ENCODE measurements at regions not wholly inside any gene's neighbourhood (a gene's known extent, or its start where the extent isn't known, plus 50 kb on each side); places are given as distances from the start of the nearest gene placed in this dataset.
"Not testable (repeated sequence)": the region's sequence is repeated elsewhere in the genome, so short reads cannot be mapped to it uniquely, and the experiment has no call there.

- POLR2A ChIA-PET: interaction anchor here (0.5 kb wide), 1 partner anchor 1315 kb away, joined by 3 read pairs; no protein-coding TSS in a partner anchor
- Histone ChIP-seq H3K4me3 (ENCODE audit: control extremely low read depth in 1 of 5, extremely low read depth in 1 of 5, insufficient read depth in 1 of 5, low read depth in 2 of 5, low read length in 4 of 5) (no peak overlapping the region), H3K27me3 (replicated peaks in 1 of 4; ENCODE audit: control extremely low read depth in 1 of 4, control insufficient read depth in 3 of 4, insufficient read depth in 4 of 4, low read length in 3 of 4) (no peaks in the 10 kb centered on the region), H3K4me2 (replicated peaks; ENCODE audit: low read depth, low read length, poor library complexity, severe bottlenecking) (no peak overlapping the region), H3K36me3 (replicated peaks in 1 of 2; ENCODE audit: control extremely low read depth in 1 of 2, control insufficient read depth in 1 of 2, extremely low read depth in 1 of 2, insufficient read depth in 2 of 2, low read length in 1 of 2) (no peaks in the 10 kb centered on the region), H3K9ac (ENCODE audit: low read length) (no peak overlapping the region), H3K27ac (ENCODE audit: low read length in 2 of 2) (no peak overlapping the region), H3K9me3 (ENCODE audit: control extremely low read depth in 1 of 3, control insufficient read depth in 2 of 3, insufficient read depth in 1 of 3, low read length in 2 of 3) (peaks cover 2 to 3% (median 2%) of the 10 kb centered on the region in 3 donors), H4K20me1 (ENCODE audit: control insufficient read depth, insufficient read depth, low read length, poor library complexity, severe bottlenecking) (no peaks in the 10 kb centered on the region), H2AFZ (ENCODE audit: insufficient read depth, low read depth, low read length, poor library complexity, severe bottlenecking) (no peak overlapping the region), H3K4me1 (ENCODE audit: control insufficient read depth in 2 of 2, insufficient read depth in 2 of 2, low read length in 2 of 2) (no peaks in the 10 kb centered on the region), H3K79me2 (ENCODE audit: control insufficient read depth, insufficient read depth, low read length) (no peaks in the 10 kb centered on the region)
- ATAC-seq (ENCODE audit: low read depth) (no peak), DNase-seq (no peak)
- TF ChIP-seq EZH2 (IDR thresholded peaks at IDR 0.05; ENCODE audit: borderline replicate concordance, insufficient read depth, low read depth, low read length, poor library complexity, severe bottlenecking) (no peak), CTCF (IDR thresholded peaks at IDR 0.05) (no peak)
- Mint-ChIP-seq H3K9me3 (ENCODE audit: insufficient read depth) (peaks cover 6% of the 10 kb centered on the region), H3K27ac (no peak overlapping the region), H3K4me3 (no peak overlapping the region), H3K27me3 (peaks cover 21% of the 10 kb centered on the region), H3K4me1 (no peaks in the 10 kb centered on the region)
- WGBS (ENCODE audit: insufficient coverage): 90% methylated on average over 5 of the region's 6 CpGs
- intact Hi-C loops (cut with micrococcal nuclease): no loop called here
- CTCF ChIA-PET: no interaction called here
Measured at GRCh38 chr15:58378241-58379085, 53.3 kb upstream of the LIPC start.

DNA sequence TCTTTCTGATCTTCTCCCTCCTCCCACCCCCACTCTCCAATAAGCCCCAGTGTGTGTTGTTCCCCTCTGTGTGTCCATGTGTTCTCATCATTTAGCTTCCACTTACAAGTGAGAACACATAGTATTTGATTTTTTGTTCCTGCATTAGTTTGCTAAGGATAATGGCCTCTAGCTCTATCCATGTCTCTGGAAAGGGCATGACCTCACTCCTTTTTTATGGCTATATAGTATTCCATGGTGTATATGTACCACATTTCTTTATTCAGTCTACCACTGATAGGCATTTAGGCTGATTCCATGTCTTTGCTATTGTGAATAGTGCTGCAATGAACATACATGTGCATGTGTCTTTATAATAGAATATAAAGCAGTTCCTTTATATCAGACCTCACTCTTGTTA lies 52.3 kb upstream of the LIPC start:
- H3K4me3 Mint-ChIP-seq; H3K27ac Mint-ChIP-seq; H3K4me1 ChIP-seq (ENCODE audit: control insufficient read depth in 2 of 2, insufficient read depth in 2 of 2, low read length in 2 of 2); H3K4me2 ChIP-seq (replicated peaks; ENCODE audit: low read depth, low read length, poor library complexity, severe bottlenecking); H2AFZ ChIP-seq (ENCODE audit: insufficient read depth, low read depth, low read length, poor library complexity, severe bottlenecking); CTCF ChIA-PET; H3K9me3 ChIP-seq (ENCODE audit: control extremely low read depth in 1 of 3, control insufficient read depth in 2 of 3, insufficient read depth in 1 of 3, low read length in 2 of 3); H3K9ac ChIP-seq (ENCODE audit: low read length); H3K4me3 ChIP-seq (ENCODE audit: control extremely low read depth in 1 of 5, extremely low read depth in 1 of 5, insufficient read depth in 1 of 5, low read depth in 2 of 5, low read length in 4 of 5); H3K9me3 Mint-ChIP-seq (ENCODE audit: insufficient read depth); H3K27me3 ChIP-seq (replicated peaks in 1 of 4; ENCODE audit: control extremely low read depth in 1 of 4, control insufficient read depth in 3 of 4, insufficient read depth in 4 of 4, low read length in 3 of 4); H3K4me1 Mint-ChIP-seq; ATAC-seq (ENCODE audit: low read depth); H3K36me3 ChIP-seq (replicated peaks in 1 of 2; ENCODE audit: control extremely low read depth in 1 of 2, control insufficient read depth in 1 of 2, extremely low read depth in 1 of 2, insufficient read depth in 2 of 2, low read length in 1 of 2); H4K20me1 ChIP-seq (ENCODE audit: control insufficient read depth, insufficient read depth, low read length, poor library complexity, severe bottlenecking); H3K79me2 ChIP-seq (ENCODE audit: control insufficient read depth, insufficient read depth, low read length); intact Hi-C loops (cut with micrococcal nuclease); DNase-seq; H3K27ac ChIP-seq (ENCODE audit: low read length in 2 of 2); POLR2A ChIA-PET: not testable (repeated sequence)
- peaks cover 25% of the 10 kb centered on the region for H3K27me3 Mint-ChIP-seq

Data from B cell (primary cell).